ENCODE measurements at regions not wholly inside any gene's neighbourhood (a gene's known extent, or its start where the extent isn't known, plus 50 kb on each side); places are given as distances from the start of the nearest gene placed in this dataset.

- TF ChIP-seq JUND (IDR thresholded peaks at IDR 0.05; ENCODE audit: low read depth), result no peak
- no peak for DNase-seq (ENCODE audit: low read depth in 1 of 2, low spot score in 1 of 2)
- in situ Hi-C loops (cut with HindIII; ENCODE audit: low pct_unique_long_range_greater_than_20kb, low sequenced_read_pairs), result no loop called here
Observed at GRCh38 chr17:15051933-15052332, 213.2 kb downstream of the PMP22 start.

- no peak for TF ChIP-seq JUND (IDR thresholded peaks at IDR 0.05; ENCODE audit: low read depth)
- in situ Hi-C loops (cut with HindIII; ENCODE audit: low pct_unique_long_range_greater_than_20kb, low sequenced_read_pairs), result no loop called here
- no peak for DNase-seq (ENCODE audit: low read depth in 1 of 2, low spot score in 1 of 2)
Observed at GRCh38 chr17:15049795-15050160, 215.3 kb downstream of the PMP22 start.

GRCh38 chr17:15048933-15049794, 216.0 kb downstream of the PMP22 start:
- TF ChIP-seq JUND (IDR thresholded peaks at IDR 0.05; ENCODE audit: low read depth), result no peak
- no peak for DNase-seq (ENCODE audit: low read depth in 1 of 2, low spot score in 1 of 2)
- in situ Hi-C loops (cut with HindIII; ENCODE audit: low pct_unique_long_range_greater_than_20kb, low sequenced_read_pairs), result no loop called here

GRCh38 chr17:15048381-15048780, 216.7 kb downstream of the PMP22 start:
- in situ Hi-C loops (cut with HindIII; ENCODE audit: low pct_unique_long_range_greater_than_20kb, low sequenced_read_pairs), result no loop called here
- no peak for DNase-seq (ENCODE audit: low read depth in 1 of 2, low spot score in 1 of 2)
- no peak for TF ChIP-seq JUND (IDR thresholded peaks at IDR 0.05; ENCODE audit: low read depth)

GRCh38 chr17:15042311-15042710, 222.8 kb downstream of the PMP22 start:
- TF ChIP-seq JUND (IDR thresholded peaks at IDR 0.05; ENCODE audit: low read depth), result no peak
- no peak for DNase-seq (ENCODE audit: low read depth in 1 of 2, low spot score in 1 of 2)
- in situ Hi-C loops (cut with HindIII; ENCODE audit: low pct_unique_long_range_greater_than_20kb, low sequenced_read_pairs), result no loop called here

- DNase-seq (ENCODE audit: low read depth in 1 of 2, low spot score in 1 of 2), result no peak
- in situ Hi-C loops (cut with HindIII; ENCODE audit: low pct_unique_long_range_greater_than_20kb, low sequenced_read_pairs), result no loop called here
- no peak for TF ChIP-seq JUND (IDR thresholded peaks at IDR 0.05; ENCODE audit: low read depth)
Observed at GRCh38 chr17:15039366-15039765, 225.8 kb downstream of the PMP22 start.

GRCh38 chr17:15038656-15039055, 226.5 kb downstream of the PMP22 start:
- in situ Hi-C loops (cut with HindIII; ENCODE audit: low pct_unique_long_range_greater_than_20kb, low sequenced_read_pairs), result no loop called here
- no peak for DNase-seq (ENCODE audit: low read depth in 1 of 2, low spot score in 1 of 2)
- no peak for TF ChIP-seq JUND (IDR thresholded peaks at IDR 0.05; ENCODE audit: low read depth)

GRCh38 chr17:15036238-15036637, 228.9 kb downstream of the PMP22 start:
- in situ Hi-C loops (cut with HindIII; ENCODE audit: low pct_unique_long_range_greater_than_20kb, low sequenced_read_pairs), result no loop called here
- no peak for DNase-seq (ENCODE audit: low read depth in 1 of 2, low spot score in 1 of 2)
- TF ChIP-seq JUND (IDR thresholded peaks at IDR 0.05; ENCODE audit: low read depth), result no peak

- DNase-seq (ENCODE audit: low read depth in 1 of 2, low spot score in 1 of 2), result no peak
- in situ Hi-C loops (cut with HindIII; ENCODE audit: low pct_unique_long_range_greater_than_20kb, low sequenced_read_pairs), result no loop called here
- TF ChIP-seq JUND (IDR thresholded peaks at IDR 0.05; ENCODE audit: low read depth), result no peak
Observed at GRCh38 chr17:15031975-15032374, 233.2 kb downstream of the PMP22 start.

- in situ Hi-C loops (cut with HindIII; ENCODE audit: low pct_unique_long_range_greater_than_20kb, low sequenced_read_pairs), result no loop called here
- TF ChIP-seq JUND (IDR thresholded peaks at IDR 0.05; ENCODE audit: low read depth), result no peak
Observed at GRCh38 chr17:15029469-15029868, 235.7 kb downstream of the PMP22 start.

GRCh38 chr17:15027853-15028252, 237.3 kb downstream of the PMP22 start:
- no peak for TF ChIP-seq JUND (IDR thresholded peaks at IDR 0.05; ENCODE audit: low read depth)
- no peak for DNase-seq (ENCODE audit: low read depth in 1 of 2, low spot score in 1 of 2)
- in situ Hi-C loops (cut with HindIII; ENCODE audit: low pct_unique_long_range_greater_than_20kb, low sequenced_read_pairs), result no loop called here

More at GRCh38 chr17:15029469-15029868, 235.7 kb downstream of the PMP22 start:
- DNase-seq (ENCODE audit: low read depth in 1 of 2, low spot score in 1 of 2), result no peak

GRCh38 chr17:15026088-15026487, 239.0 kb downstream of the PMP22 start:
- no peak for TF ChIP-seq JUND (IDR thresholded peaks at IDR 0.05; ENCODE audit: low read depth)
- no peak for DNase-seq (ENCODE audit: low read depth in 1 of 2, low spot score in 1 of 2)
- in situ Hi-C loops (cut with HindIII; ENCODE audit: low pct_unique_long_range_greater_than_20kb, low sequenced_read_pairs), result no loop called here

- no peak for TF ChIP-seq JUND (IDR thresholded peaks at IDR 0.05; ENCODE audit: low read depth)
- in situ Hi-C loops (cut with HindIII; ENCODE audit: low pct_unique_long_range_greater_than_20kb, low sequenced_read_pairs), result no loop called here
Observed at GRCh38 chr17:15023589-15024336, 241.4 kb downstream of the PMP22 start.

More at GRCh38 chr17:15023589-15024336, 241.4 kb downstream of the PMP22 start:
- no peak for DNase-seq (ENCODE audit: low read depth in 1 of 2, low spot score in 1 of 2)
